Stimulated activated naive B cell treated with anti-CD40 and anti-IgM and Interleukin-4, amounts not matched to agents 10 μg/mL and 1 μg/mL and 100 μg/mL, for 72 hours (primary cell): ENCODE measurements at regions not wholly inside any gene's neighbourhood (a gene's known extent, or its start where the extent isn't known, plus 50 kb on each side); places are given as distances from the start of the nearest gene placed in this dataset.
"Not testable (repeated sequence)": the region's sequence is repeated elsewhere in the genome, so short reads cannot be mapped to it uniquely, and the experiment has no call there.

Experiments
- ATAC-seq, 2 donors: fragments of 150-1000 bp; cut with Tn5 transposase; replicated peaks; 2 replicates each; pipeline ENCODE4 v1.10.0; 2021; ENCODE audit warnings: moderate library complexity in 1 of 2
- DNase-seq: peaks from one replicate; pipeline ENCODE4 v3.0.0; 2021
- H3K27ac Mint-ChIP-seq: one replicate; pipeline ENCODE4 v1.8.0; 2022; ENCODE audit warnings: mild to moderate bottlenecking, mixed read lengths
- H3K27me3 Mint-ChIP-seq, 2 donors: one replicate each; pipeline ENCODE4 v1.8.0; 2022; ENCODE audit warnings: mixed read lengths in 2 of 2
- H3K36me3 Mint-ChIP-seq, 2 donors: one replicate each; pipeline ENCODE4 v1.8.0; 2022; ENCODE audit warnings: mixed read lengths in 2 of 2, mild to moderate bottlenecking in 1 of 2
- H3K4me1 Mint-ChIP-seq, 2 donors: one replicate each; pipeline ENCODE4 v1.8.0; 2022; ENCODE audit warnings: mixed read lengths in 2 of 2, mild to moderate bottlenecking in 1 of 2
- H3K4me3 Mint-ChIP-seq, 2 donors: one replicate each; pipeline ENCODE4 v1.8.0; 2022; ENCODE audit warnings: mild to moderate bottlenecking in 2 of 2, mixed read lengths in 2 of 2, moderate library complexity in 1 of 2
- H3K9me3 Mint-ChIP-seq, 2 donors: one replicate each; pipeline ENCODE4 v1.8.0; 2022; ENCODE audit warnings: mixed read lengths in 2 of 2, mild to moderate bottlenecking in 1 of 2

DNA sequence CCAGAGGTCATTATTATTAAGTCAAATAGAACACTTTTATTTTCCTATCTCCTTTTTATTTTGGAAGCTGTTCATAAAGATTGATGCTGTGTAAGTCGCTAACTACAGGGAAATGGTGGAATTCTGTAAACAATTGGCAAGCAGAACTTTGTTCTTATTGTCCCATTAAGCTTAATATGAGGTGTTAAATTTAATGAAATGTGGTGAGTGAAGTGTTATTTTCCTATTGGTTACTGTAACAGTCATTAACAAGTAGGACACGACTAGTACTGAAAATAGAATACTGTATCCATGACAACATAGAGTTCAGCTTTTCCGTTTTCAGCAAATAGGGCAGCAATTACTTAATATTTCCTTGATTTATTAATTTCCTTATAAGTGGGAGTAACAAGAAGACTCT, 279.1 kb upstream of the ZEB2 start:
- Mint-ChIP-seq H3K4me3 (no peak overlapping the region), H3K27me3 (no peaks in the 10 kb centered on the region), H3K36me3 (no peaks in the 10 kb centered on the region), H3K4me1 (no peaks in the 10 kb centered on the region), H3K27ac (no peak overlapping the region), H3K9me3 (no peaks in the 10 kb centered on the region)
- DNase-seq, result no peak
- ATAC-seq, result no peak

DNA sequence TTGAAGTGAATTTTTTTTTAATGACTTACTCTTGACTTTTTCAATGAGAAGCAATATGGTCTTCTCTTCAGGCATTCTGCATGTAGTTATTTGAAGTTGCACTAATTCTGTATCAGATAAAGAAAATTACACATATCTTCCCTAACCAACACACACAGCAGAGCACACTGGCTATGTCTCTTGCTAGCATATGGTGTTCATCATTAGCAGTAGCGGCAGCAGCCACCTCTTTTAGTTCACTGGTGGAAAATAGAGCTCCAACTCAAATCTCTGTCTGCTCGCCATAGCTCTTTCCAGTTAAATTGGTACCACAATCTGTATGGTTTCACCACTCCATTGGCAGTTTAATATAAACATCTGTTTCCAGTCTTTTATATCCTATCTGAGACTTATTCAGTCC, 278.1 kb upstream of the ZEB2 start:
- H3K27me3 Mint-ChIP-seq, result no peaks in the 10 kb centered on the region
- ATAC-seq, result no peak
- DNase-seq, result no peak
- no peaks in the 10 kb centered on the region for H3K36me3 Mint-ChIP-seq
- no peak overlapping the region for H3K4me3 Mint-ChIP-seq
- H3K27ac Mint-ChIP-seq, result no peak overlapping the region
- H3K4me1 Mint-ChIP-seq, result no peaks in the 10 kb centered on the region
- H3K9me3 Mint-ChIP-seq, result no peaks in the 10 kb centered on the region

DNA sequence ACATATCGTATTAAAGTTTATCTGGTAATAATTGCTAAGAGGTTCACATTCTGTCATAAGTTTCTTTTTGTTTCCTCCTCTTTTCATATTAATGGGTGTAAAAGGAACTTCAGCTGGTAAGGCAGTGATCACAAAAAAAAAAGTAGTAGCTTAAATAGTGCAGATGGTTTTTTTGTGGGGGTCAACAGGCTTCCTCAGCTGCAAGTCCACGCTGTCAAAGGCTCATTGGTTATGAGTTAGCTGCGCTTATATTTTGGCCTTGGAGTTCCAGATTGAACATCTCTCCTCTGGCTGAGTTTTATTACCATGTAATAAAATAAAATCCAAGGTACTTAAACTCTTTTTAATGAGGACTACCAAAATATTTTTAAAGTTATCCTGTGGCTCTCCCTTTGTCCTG, 277.0 kb upstream of the ZEB2 start:
- Mint-ChIP-seq H3K4me1 (no peaks in the 10 kb centered on the region), H3K36me3 (no peaks in the 10 kb centered on the region), H3K9me3 (no peaks in the 10 kb centered on the region), H3K27ac (no peak overlapping the region), H3K27me3 (no peaks in the 10 kb centered on the region), H3K4me3 (no peak overlapping the region)
- DNase-seq (no peak), ATAC-seq (no peak)

DNA sequence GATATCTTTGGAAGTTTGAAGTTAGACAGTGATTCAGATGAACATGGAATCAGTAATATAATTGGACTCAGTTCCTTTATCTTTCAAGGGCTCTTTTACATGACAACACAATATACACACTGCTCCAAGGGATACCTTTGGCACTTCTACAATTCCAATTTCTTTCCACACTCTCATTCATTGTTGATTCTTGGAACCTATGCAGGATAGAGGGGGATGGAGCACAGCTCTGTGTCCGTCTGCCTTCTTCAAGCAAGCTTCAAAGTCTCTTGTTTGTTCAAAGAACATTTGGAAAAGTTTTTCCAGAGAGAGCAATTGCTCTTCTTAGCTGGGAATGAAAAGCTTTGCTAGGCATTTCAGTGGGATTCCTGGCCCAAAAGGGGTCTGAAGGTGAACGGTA, 276.2 kb upstream of the ZEB2 start:
- Mint-ChIP-seq H3K9me3 (no peaks in the 10 kb centered on the region), H3K36me3 (no peaks in the 10 kb centered on the region), H3K4me3 (no peak overlapping the region), H3K27ac (no peak overlapping the region), H3K27me3 (no peaks in the 10 kb centered on the region), H3K4me1 (no peaks in the 10 kb centered on the region)
- DNase-seq (no peak), ATAC-seq (no peak)

DNA sequence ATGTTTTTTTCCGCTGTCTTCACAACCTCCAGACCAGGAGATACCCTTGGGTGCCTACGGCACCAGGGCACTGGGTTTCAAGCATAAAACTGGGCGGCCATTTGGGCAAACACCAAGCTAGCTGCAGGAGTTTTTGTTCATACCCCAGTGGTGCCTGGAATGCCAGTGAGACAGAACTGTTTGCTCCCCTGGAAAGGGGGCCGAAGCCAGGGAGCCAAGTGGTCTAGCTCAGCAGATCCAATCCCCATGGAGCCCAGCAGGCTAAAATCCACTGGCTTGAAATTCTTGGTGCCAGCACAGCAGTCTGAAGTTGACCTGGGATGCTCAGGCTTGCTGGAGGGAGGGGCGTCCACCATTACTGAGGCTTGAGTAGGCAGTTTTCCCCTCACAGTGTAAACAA, 265.3 kb upstream of the ZEB2 start:
- Mint-ChIP-seq H3K9me3 (peaks cover 4 to 5% of the 10 kb centered on the region in 2 donors), H3K27me3 (peaks cover 0 to 4% of the 10 kb centered on the region in 2 donors), H3K27ac (no peak overlapping the region), H3K4me3 (no peak overlapping the region), H3K36me3 (no peaks in the 10 kb centered on the region), H3K4me1 (no peaks in the 10 kb centered on the region)
- ATAC-seq (no peak), DNase-seq (no peak)

DNA sequence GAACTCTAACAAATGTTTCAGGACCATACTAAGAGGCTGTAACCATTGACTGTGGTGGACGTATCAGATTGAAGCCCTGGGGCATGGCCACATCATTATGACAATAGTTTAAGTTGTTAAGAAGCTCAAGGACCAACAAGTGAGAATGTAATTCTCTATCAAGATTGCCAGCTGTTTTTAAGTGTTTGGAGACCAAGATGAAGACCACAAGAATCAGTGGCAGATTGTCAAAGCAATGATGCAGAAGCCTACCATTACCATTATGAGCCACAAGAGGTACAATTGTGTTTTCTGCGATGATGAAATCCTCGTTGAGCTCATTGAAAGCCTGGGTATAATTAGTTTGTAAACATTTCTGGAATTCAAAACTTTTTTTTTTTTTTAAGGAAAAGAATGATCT, 261.1 kb upstream of the ZEB2 start:
- Mint-ChIP-seq H3K27ac (no peak overlapping the region), H3K9me3 (no peaks in the 10 kb centered on the region), H3K27me3 (no peaks in the 10 kb centered on the region), H3K4me3 (no peak overlapping the region), H3K36me3 (no peaks in the 10 kb centered on the region), H3K4me1 (no peaks in the 10 kb centered on the region)
- no peak for ATAC-seq
- DNase-seq, result no peak

DNA sequence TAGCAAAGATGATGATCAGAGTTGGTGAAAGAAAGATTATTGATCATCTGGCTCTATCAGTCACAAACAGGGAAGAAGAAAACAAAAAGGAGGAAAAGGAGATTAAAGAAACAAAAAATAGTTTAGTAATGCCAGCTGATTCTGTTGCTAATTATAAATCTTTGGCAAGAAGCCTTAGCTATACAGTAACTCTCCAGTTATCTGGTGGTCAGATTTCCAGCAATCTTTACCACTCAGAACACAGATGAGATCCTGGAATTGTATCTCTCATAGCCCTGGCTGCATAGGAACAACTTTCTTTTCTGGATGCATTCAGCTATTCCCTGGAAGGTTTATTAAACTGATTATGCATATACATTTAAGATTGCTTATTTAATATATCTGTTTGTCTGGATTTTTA, 256.8 kb upstream of the ZEB2 start:
- ATAC-seq, result no peak
- no peak for DNase-seq
- Mint-ChIP-seq H3K9me3 (no peaks in the 10 kb centered on the region), H3K27me3 (no peaks in the 10 kb centered on the region), H3K36me3 (no peaks in the 10 kb centered on the region), H3K4me3 (no peak overlapping the region), H3K27ac (no peak overlapping the region), H3K4me1 (no peaks in the 10 kb centered on the region)

DNA sequence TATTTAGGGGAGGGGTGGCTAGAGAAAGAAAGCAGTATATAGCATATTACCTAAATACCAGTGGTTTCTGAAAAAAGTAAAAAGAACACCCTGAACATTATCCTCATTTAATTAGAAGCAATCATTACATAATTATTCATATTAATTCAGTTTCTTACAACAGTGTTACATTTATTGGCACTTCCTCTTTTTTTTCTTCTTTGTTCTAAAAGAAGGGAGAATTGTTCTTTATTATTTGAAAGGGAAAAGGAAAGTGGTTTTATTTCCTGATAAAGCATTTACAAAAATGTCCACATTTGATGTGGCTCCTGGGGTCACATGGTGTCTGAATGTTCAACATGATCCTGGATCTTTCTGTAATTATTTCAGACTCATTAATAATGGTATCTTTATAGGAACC, 254.9 kb upstream of the ZEB2 start:
- no peaks in the 10 kb centered on the region for H3K27me3 Mint-ChIP-seq
- ATAC-seq, result no peak
- H3K36me3 Mint-ChIP-seq, result no peaks in the 10 kb centered on the region
- H3K27ac Mint-ChIP-seq, result no peak overlapping the region
- H3K9me3 Mint-ChIP-seq, result no peaks in the 10 kb centered on the region
- DNase-seq, result no peak
- no peaks in the 10 kb centered on the region for H3K4me1 Mint-ChIP-seq
- no peak overlapping the region for H3K4me3 Mint-ChIP-seq

DNA sequence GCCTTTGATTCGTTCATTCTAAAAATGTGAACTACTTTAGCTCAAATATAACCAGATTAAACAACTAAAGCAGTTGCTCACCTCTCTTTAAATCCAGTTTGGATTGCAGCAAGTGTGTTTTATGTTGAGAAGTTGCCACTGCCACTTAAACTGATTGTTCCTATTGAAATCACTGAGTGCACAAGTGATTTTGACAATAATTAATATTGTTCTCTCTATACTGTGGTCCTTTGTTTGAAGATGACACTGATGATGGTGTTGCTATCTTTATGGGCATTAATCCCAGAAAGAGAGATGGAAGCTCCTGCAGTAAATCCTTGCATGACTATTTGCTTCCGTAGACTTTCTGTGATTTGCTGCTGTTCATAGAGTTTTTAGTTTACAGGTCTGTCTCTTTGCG, 251.4 kb upstream of the ZEB2 start:
- Mint-ChIP-seq H3K9me3 (no peaks in the 10 kb centered on the region), H3K27me3 (peaks cover 4 to 6% of the 10 kb centered on the region in 2 donors), H3K4me1 (no peaks in the 10 kb centered on the region), H3K36me3 (no peaks in the 10 kb centered on the region), H3K27ac (no peak overlapping the region), H3K4me3 (no peak overlapping the region)
- ATAC-seq (no peak), DNase-seq (no peak)

DNA sequence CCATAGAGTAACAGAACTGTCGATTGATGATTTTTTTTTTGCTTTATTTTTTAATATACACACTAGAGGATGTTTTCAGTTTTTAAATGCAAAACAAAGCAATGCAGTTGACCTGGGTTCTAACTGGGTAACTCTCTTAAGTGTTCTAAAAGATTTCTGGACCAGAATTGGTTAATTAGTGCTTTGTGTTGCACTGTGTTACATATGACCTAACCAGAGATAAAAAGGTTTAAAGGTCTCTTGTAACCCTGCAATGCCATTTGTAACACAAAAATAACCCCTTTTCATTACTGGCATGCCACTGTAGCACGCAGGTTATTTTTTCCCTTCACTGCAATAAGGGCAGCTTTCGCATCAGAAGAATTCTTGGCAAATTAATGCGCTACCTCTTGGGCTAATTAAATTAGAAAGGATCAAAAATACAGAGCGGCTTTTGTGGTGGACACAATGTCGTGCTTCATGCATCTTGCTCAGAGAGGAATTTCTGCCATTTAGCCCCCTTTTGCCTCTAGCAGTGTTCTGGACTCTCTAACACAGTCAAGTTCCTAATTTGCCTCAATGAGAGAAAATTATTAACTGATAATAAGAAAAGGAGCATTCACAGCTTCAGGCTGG, 250.8 kb upstream of the ZEB2 start:
- no peaks in the 10 kb centered on the region for H3K9me3 Mint-ChIP-seq
- H3K27me3 Mint-ChIP-seq, result peaks cover 4 to 6% of the 10 kb centered on the region in 2 donors
- H3K27ac Mint-ChIP-seq, result no peak overlapping the region
- ATAC-seq (no peak), DNase-seq (no peak)
- H3K36me3 Mint-ChIP-seq, result no peaks in the 10 kb centered on the region
- no peaks in the 10 kb centered on the region for H3K4me1 Mint-ChIP-seq
- no peak overlapping the region for H3K4me3 Mint-ChIP-seq

DNA sequence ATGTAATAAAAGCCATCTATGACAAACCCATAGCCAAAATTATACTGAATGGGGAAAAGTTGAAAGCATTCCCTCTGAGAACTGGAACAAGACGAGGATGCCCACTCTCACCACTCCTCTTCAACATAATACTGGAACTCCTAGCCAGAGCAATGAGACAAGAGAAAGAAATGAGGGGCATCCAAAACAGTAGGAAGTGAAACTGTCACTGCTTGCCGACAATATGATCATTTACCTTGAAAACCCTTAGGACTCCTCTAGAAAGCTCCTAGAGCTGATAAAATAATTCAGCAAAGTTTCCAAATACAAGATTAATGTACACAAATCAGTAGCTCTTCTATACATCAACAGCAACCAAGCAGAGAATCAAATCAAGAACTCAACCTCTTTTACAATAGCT, 241.0 kb upstream of the ZEB2 start:
- ATAC-seq, H3K36me3 Mint-ChIP-seq, H3K4me3 Mint-ChIP-seq, H3K4me1 Mint-ChIP-seq, H3K9me3 Mint-ChIP-seq, DNase-seq, H3K27ac Mint-ChIP-seq, H3K27me3 Mint-ChIP-seq: not testable (repeated sequence)

DNA sequence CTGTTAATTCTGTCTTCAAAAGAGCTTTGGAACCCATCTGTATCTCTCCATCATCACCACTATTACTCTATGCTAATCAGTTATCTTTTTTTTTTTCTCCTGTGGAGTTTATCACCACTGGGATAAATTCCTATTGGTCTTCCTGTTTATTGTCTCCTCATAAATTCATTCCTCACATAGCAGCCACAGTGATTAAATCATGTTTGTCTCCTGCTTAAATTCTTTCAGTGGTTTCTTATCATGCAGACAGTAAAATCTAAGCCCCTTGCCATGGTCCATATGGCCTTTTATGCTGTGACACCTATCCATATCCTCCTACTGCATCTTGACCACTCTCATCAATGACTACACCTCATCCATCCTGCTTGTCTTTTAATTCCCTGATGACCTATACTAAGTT, 239.8 kb upstream of the ZEB2 start:
- H3K27ac Mint-ChIP-seq, result no peak overlapping the region
- ATAC-seq (no peak), DNase-seq (no peak)
- no peak overlapping the region for H3K4me3 Mint-ChIP-seq
- H3K27me3 Mint-ChIP-seq, result peaks cover 0 to 4% of the 10 kb centered on the region in 2 donors
- peaks cover 4 to 8% of the 10 kb centered on the region in 2 donors for H3K4me1 Mint-ChIP-seq
- peaks cover 0 to 6% of the 10 kb centered on the region in 2 donors for H3K9me3 Mint-ChIP-seq
- no peaks in the 10 kb centered on the region for H3K36me3 Mint-ChIP-seq

DNA sequence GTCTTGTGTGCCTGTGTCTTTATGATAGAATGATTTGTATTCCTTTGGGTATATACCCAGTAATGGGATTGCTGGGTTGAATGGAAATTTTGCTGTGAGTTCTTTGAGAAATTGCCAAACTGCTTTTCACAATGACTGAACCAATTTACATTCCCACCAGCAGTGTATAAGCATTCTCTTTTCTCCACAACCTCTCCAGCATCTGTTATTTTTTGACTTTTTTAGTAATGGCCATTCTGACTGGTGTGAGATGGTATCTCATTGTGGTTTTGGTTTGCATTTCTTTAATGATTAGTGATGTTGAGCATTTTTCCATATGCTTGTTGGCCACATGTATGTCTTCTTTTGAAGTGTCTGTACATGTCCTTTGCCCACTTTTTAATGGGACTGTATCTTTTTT, 238.3 kb upstream of the ZEB2 start:
- not testable (repeated sequence) for H3K36me3 Mint-ChIP-seq, H3K27me3 Mint-ChIP-seq, H3K27ac Mint-ChIP-seq, H3K4me1 Mint-ChIP-seq, ATAC-seq, H3K4me3 Mint-ChIP-seq, H3K9me3 Mint-ChIP-seq, DNase-seq

DNA sequence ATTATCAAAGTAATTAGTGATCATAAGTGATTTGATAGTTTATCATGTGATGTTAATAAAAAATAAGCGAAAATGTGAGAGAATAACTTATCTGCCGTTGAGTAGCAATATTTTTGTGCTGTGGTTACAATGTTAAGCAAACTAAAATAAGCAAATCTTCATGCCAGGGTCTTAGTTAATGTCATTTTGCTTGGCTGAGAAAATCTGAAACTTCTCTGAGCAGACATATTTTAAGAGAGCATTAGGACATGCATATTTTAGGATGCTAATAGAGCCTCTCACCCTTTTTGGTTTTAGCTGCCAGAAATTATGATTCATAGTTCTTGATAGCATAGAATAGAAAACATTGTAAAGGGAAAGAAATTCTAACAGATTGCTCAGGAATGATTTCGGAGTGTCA, 233.5 kb upstream of the ZEB2 start:
- peaks cover 6% of the 10 kb centered on the region in 2 donors for H3K36me3 Mint-ChIP-seq
- no peak overlapping the region for H3K4me3 Mint-ChIP-seq
- no peaks in the 10 kb centered on the region for H3K4me1 Mint-ChIP-seq
- no peak for ATAC-seq
- H3K9me3 Mint-ChIP-seq, result peaks cover 17 to 24% of the 10 kb centered on the region in 2 donors
- DNase-seq, result no peak
- no peak overlapping the region for H3K27ac Mint-ChIP-seq
- no peaks in the 10 kb centered on the region for H3K27me3 Mint-ChIP-seq

DNA sequence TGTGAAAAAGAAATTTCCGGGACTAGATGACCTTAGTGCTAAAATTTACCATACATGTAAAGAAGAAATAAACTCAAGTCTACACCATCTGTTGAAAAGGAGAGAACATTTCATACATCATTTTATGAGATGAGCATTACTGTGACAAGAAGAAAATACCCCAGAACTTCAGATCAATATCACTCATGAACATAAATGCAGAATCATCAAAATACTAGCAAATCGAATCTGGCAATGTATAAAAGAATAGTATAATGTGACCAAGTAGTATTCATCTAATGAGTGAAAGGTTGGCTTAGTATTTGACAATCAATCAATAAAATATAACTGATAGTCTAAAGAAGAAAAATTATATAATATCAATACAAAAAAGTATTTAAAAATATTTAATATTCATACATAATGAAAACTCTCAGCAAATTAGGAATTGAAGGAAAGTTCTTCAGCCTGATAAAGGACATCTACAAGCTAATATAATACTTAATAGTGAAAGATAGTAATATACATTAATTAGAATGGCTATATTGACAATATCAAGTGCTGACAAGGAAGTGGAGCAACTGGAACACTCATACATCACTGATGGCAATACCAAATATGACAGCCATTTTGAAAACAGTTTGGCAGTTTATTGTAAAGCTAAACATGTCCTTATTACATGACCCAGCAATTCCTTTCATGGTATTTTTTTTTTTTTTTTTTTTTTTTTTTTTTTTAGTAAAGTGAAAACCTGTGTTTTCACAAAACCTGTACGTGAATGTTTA, 231.4 kb upstream of the ZEB2 start:
- no peak overlapping the region for H3K27ac Mint-ChIP-seq
- H3K9me3 Mint-ChIP-seq, result peaks cover 26 to 32% of the 10 kb centered on the region in 2 donors
- peaks cover 10 to 12% of the 10 kb centered on the region in 2 donors for H3K36me3 Mint-ChIP-seq
- H3K4me3 Mint-ChIP-seq, result no peak overlapping the region
- ATAC-seq, result no peak
- peaks cover 0 to under 1% of the 10 kb centered on the region in 2 donors for H3K27me3 Mint-ChIP-seq
- DNase-seq, result no peak
- no peaks in the 10 kb centered on the region for H3K4me1 Mint-ChIP-seq
